Right lobe of liver (tissue), 6 donors: ENCODE measurements at regions not wholly inside any gene's neighbourhood (a gene's known extent, or its start where the extent isn't known, plus 50 kb on each side); places are given as distances from the start of the nearest gene placed in this dataset.

ENCODE experiments used
- ATAC-seq, 4 donors: fragments of 200-7000 bp; cut with Tn5 transposase; one replicate each; pipeline ENCODE4 v1.9.1; 2020; ENCODE audit warnings: mild to moderate bottlenecking in 4 of 4, moderate library complexity in 4 of 4
- DNase-seq, 3 donors: peaks; one replicate each; pipeline ENCODE4 v3.0.0-alpha.2; 2020
- H3K27ac ChIP-seq, 3 donors: fragments of 200-600 bp; one replicate each; pipeline ENCODE4 v1.8.0; 2022
- H3K27me3 ChIP-seq, 2 donors: fragments of 200-600 bp; one replicate each; pipeline ENCODE4 v1.8.0; 2022
- H3K36me3 ChIP-seq, 4 donors: fragments of 200-600 bp; sonication (generic) in 1 of 4; one replicate each; pipeline versions ENCODE4 v1.5.1 to v1.8.0; 2017 to 2022; ENCODE audit warnings: control low read depth in 1 of 4
- H3K4me1 ChIP-seq, 4 donors: fragments of 200-600 bp; sonication (generic) in 1 of 4; one replicate each; pipeline versions ENCODE4 v1.5.1 to v1.8.0; 2017 to 2022; ENCODE audit warnings: control low read depth in 1 of 4
- H3K4me3 ChIP-seq, 3 donors: fragments of 200-600 bp; one replicate each; pipeline ENCODE4 v1.8.0; 2022
- H3K9me3 ChIP-seq, 4 donors: fragments of 200-600 bp; sonication (generic) in 1 of 4; one replicate each; pipeline versions ENCODE4 v1.5.1 to v1.8.0; 2017 to 2022; ENCODE audit warnings: control low read depth in 1 of 4
- CTCF ChIP-seq, 4 donors: fragments of 200-600 bp in 3 of 4; fragments of 450-650 bp in 1 of 4; IDR thresholded peaks; one replicate each; pipeline versions ENCODE4 v1.5.1 to v1.8.0; 2016 to 2022; ENCODE audit warnings: antibody characterized with exemption in 4 of 4, mild to moderate bottlenecking in 2 of 4
- POLR2A ChIP-seq: fragments of 450-650 bp; IDR thresholded peaks from one replicate; pipeline ENCODE4 v1.6.1; 2017; ENCODE audit warnings: antibody characterized with exemption, mild to moderate bottlenecking
- WGBS: methylation state at CpG from one replicate; pipeline ENCODE4 v1.1.6; 2018; ENCODE audit warnings: low coverage, low lambda C conversion rate; ENCODE audit not compliant: insufficient coverage; ENCODE audit errors: missing lambda C conversion rate; 5-methylcytosine and 5-hydroxymethylcytosine counted together
- intact Hi-C, 2 donors: fragments of 100-400 bp; cut with DNase I; formaldehyde crosslinking; loops; one replicate each; pipeline versions ENCODE4 v1.11.2 to v1.14.1; 2022
- donor health status: DM: no; HTN: yes; CAD: no.
- donor health status: DM: no; HTN: no; CAD: no.
- donor health status: DM: no; HTN: no; CAD: no.
- donor health status: DM: no; HTN: yes; CAD: no.
- donor health status: DM: no; HTN: yes; CAD: no.

GRCh38 chr18:73879328-73879727 is 268.3 kb downstream of the FBXO15 start:
- Histone ChIP-seq H3K27ac (no peak overlapping the region), H3K4me1 (no peaks in the 10 kb centered on the region), H3K27me3 (no peaks in the 10 kb centered on the region), H3K9me3 (no peaks in the 10 kb centered on the region), H3K36me3 (no peaks in the 10 kb centered on the region), H3K4me3 (no peak overlapping the region)
- no peak for ATAC-seq
- TF ChIP-seq POLR2A = no peak
- no peak for TF ChIP-seq CTCF (IDR thresholded peaks at IDR 0.05)
- WGBS = 69% methylated on average over 1 of the region's 1 CpG
- intact Hi-C loops = no loop called here
- DNase-seq = no peak

- H3K4me3 ChIP-seq = no peak overlapping the region
- no peak overlapping the region for H3K27ac ChIP-seq
- TF ChIP-seq POLR2A = no peak
- TF ChIP-seq CTCF (IDR thresholded peaks at IDR 0.05) = no peak
- no peaks in the 10 kb centered on the region for H3K9me3 ChIP-seq
- no peaks in the 10 kb centered on the region for H3K27me3 ChIP-seq
- intact Hi-C loops = no loop called here
- ATAC-seq (no peak), DNase-seq (no peak)
- H3K36me3 ChIP-seq = no peaks in the 10 kb centered on the region
- H3K4me1 ChIP-seq = no peaks in the 10 kb centered on the region
- 36% methylated on average over 3 of the region's 3 CpGs for WGBS
These were observed 278.5 kb downstream of the FBXO15 start for GRCh38 chr18:73869182-73869581.

GRCh38 chr18:73861771-73862170 is 285.9 kb downstream of the FBXO15 start:
- H3K27me3 ChIP-seq = no peaks in the 10 kb centered on the region
- no peaks in the 10 kb centered on the region for H3K4me1 ChIP-seq
- ATAC-seq (no peak), DNase-seq (no peak)
- no peak for TF ChIP-seq POLR2A
- no peak for TF ChIP-seq CTCF (IDR thresholded peaks at IDR 0.05)
- H3K27ac ChIP-seq = no peak overlapping the region
- no peak overlapping the region for H3K4me3 ChIP-seq
- H3K36me3 ChIP-seq = no peaks in the 10 kb centered on the region
- WGBS = 40% methylated on average over 6 of the region's 6 CpGs
- no peaks in the 10 kb centered on the region for H3K9me3 ChIP-seq
- intact Hi-C loops = no loop called here

GRCh38 chr18:73859837-73860397 is 287.7 kb downstream of the FBXO15 start:
- no peak for TF ChIP-seq POLR2A
- no peak for TF ChIP-seq CTCF (IDR thresholded peaks at IDR 0.05)
- H3K4me1 ChIP-seq = no peaks in the 10 kb centered on the region
- DNase-seq (no peak), ATAC-seq (no peak)
- H3K36me3 ChIP-seq = no peaks in the 10 kb centered on the region
- H3K27me3 ChIP-seq = no peaks in the 10 kb centered on the region
- no peaks in the 10 kb centered on the region for H3K9me3 ChIP-seq
- 58% methylated on average over 9 of the region's 9 CpGs for WGBS
- intact Hi-C loops = no loop called here
- H3K4me3 ChIP-seq = no peak overlapping the region
- no peak overlapping the region for H3K27ac ChIP-seq
